Activated naive CD8-positive, alpha-beta T cell (primary cell): ENCODE measurements at regions not wholly inside any gene's neighbourhood (a gene's known extent, or its start where the extent isn't known, plus 50 kb on each side); places are given as distances from the start of the nearest gene placed in this dataset.

Experiments
- H3K27ac Mint-ChIP-seq: one replicate; pipeline ENCODE4 v1.8.0; 2021; ENCODE audit warnings: mixed read lengths
- H3K27me3 Mint-ChIP-seq: one replicate; pipeline ENCODE4 v1.8.0; 2021; ENCODE audit warnings: mixed read lengths
- H3K36me3 Mint-ChIP-seq: one replicate; pipeline ENCODE4 v1.8.0; 2021; ENCODE audit warnings: mixed read lengths
- H3K4me1 Mint-ChIP-seq: one replicate; pipeline ENCODE4 v1.8.0; 2021; ENCODE audit warnings: low read depth, mixed read lengths
- H3K4me3 Mint-ChIP-seq: one replicate; pipeline ENCODE4 v1.8.0; 2021; ENCODE audit warnings: mild to moderate bottlenecking, mixed read lengths
- H3K9me3 Mint-ChIP-seq: one replicate; pipeline ENCODE4 v1.8.0; 2021; ENCODE audit warnings: low read depth, mixed read lengths

GRCh38 chr12:90627180-90627896 lies 327.6 kb downstream of the CCER1 start:
- no peaks in the 10 kb centered on the region for H3K9me3 Mint-ChIP-seq
- no peak overlapping the region for H3K27ac Mint-ChIP-seq
- peaks cover 2% of the 10 kb centered on the region for H3K27me3 Mint-ChIP-seq
- H3K4me3 Mint-ChIP-seq, result no peak overlapping the region
- no peaks in the 10 kb centered on the region for H3K36me3 Mint-ChIP-seq
- no peaks in the 10 kb centered on the region for H3K4me1 Mint-ChIP-seq

GRCh38 chr12:90622431-90622830 lies 332.5 kb downstream of the CCER1 start:
- no peaks in the 10 kb centered on the region for H3K4me1 Mint-ChIP-seq
- H3K27me3 Mint-ChIP-seq, result peaks cover 2% of the 10 kb centered on the region
- no peak overlapping the region for H3K4me3 Mint-ChIP-seq
- H3K9me3 Mint-ChIP-seq, result no peaks in the 10 kb centered on the region
- no peaks in the 10 kb centered on the region for H3K36me3 Mint-ChIP-seq
- no peak overlapping the region for H3K27ac Mint-ChIP-seq

DNA sequence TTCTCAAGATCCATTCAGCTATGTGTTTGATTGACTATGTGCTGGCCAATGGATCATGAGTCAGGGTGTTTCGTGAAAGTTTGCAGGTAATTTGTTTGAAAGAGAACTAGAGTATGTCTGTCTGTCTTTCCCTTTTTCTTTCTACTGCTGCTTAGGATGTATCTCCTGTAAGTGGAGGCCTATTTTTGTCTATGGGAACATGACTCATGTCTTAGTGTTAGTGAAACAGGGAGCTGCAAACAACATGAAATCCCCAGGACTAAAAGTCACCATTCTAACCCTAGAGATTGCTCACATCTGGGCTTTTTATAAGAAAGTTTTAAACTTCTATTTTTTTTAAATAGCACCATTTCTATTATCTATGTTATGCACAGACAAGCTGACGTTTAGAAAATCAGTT lies 333.0 kb downstream of the CCER1 start:
- no peaks in the 10 kb centered on the region for H3K36me3 Mint-ChIP-seq
- H3K4me3 Mint-ChIP-seq, result no peak overlapping the region
- no peak overlapping the region for H3K27ac Mint-ChIP-seq
- H3K9me3 Mint-ChIP-seq, result no peaks in the 10 kb centered on the region
- no peaks in the 10 kb centered on the region for H3K4me1 Mint-ChIP-seq
- H3K27me3 Mint-ChIP-seq, result peaks cover 2% of the 10 kb centered on the region

- Mint-ChIP-seq H3K27me3 (peaks cover 2% of the 10 kb centered on the region), H3K9me3 (no peaks in the 10 kb centered on the region), H3K4me1 (no peaks in the 10 kb centered on the region), H3K4me3 (no peak overlapping the region), H3K27ac (no peak overlapping the region), H3K36me3 (no peaks in the 10 kb centered on the region)
These were observed 335.0 kb downstream of the CCER1 start for GRCh38 chr12:90619943-90620342.

DNA sequence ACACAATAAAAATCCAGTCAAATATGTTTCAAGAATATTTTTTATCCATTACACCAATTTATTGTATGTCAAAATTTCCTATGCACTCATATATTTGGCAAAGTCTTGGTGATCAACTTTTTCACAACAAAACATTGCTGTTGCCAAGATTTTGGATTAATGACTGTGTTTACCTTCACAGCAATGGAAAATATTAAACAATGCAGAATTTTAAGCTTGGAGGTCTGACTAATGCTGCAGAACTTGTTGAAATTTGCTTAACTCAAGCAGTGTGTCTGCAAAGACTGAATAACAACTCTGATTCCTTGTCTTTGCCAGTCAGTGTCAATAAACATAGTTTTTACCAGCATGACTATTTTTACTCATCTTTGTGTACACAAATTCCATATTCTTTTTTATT lies 336.4 kb downstream of the CCER1 start:
- H3K9me3 Mint-ChIP-seq, result no peaks in the 10 kb centered on the region
- H3K36me3 Mint-ChIP-seq, result no peaks in the 10 kb centered on the region
- no peak overlapping the region for H3K4me3 Mint-ChIP-seq
- H3K4me1 Mint-ChIP-seq, result no peaks in the 10 kb centered on the region
- no peak overlapping the region for H3K27ac Mint-ChIP-seq
- peaks cover 2% of the 10 kb centered on the region for H3K27me3 Mint-ChIP-seq

- Mint-ChIP-seq H3K9me3 (no peaks in the 10 kb centered on the region), H3K36me3 (no peaks in the 10 kb centered on the region), H3K27ac (no peak overlapping the region), H3K4me3 (no peak overlapping the region), H3K27me3 (no peaks in the 10 kb centered on the region), H3K4me1 (no peaks in the 10 kb centered on the region)
These were observed 343.1 kb downstream of the CCER1 start for GRCh38 chr12:90611891-90612290.

DNA sequence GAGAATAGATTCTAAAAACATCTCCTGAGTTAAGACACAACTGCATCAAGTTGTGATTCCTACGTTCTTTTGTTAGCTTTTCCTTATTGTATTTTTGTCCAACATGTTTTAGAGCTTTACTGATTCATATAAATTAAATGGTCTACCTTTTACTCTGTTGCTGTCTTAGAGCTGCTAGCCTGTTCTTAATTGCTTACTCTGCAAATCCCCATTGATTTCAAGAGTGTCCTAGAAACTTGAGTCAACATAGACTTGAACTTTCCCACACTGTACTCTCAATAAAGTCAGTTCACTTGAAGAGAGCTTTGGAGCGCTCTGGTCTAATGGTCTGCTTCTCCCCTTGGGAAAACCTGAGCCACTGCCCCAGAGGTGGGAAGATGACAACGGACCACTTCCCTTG lies 343.9 kb downstream of the CCER1 start:
- no peak overlapping the region for H3K4me3 Mint-ChIP-seq
- no peaks in the 10 kb centered on the region for H3K9me3 Mint-ChIP-seq

GRCh38 chr12:90593596-90594295 lies 361.2 kb downstream of the CCER1 start:
- Mint-ChIP-seq H3K4me1 (no peaks in the 10 kb centered on the region), H3K9me3 (no peaks in the 10 kb centered on the region), H3K27ac (no peak overlapping the region), H3K4me3 (no peak overlapping the region), H3K27me3 (no peaks in the 10 kb centered on the region), H3K36me3 (no peaks in the 10 kb centered on the region)

More for the DNA sequence above, 343.9 kb downstream of the CCER1 start:
- Mint-ChIP-seq H3K27ac (no peak overlapping the region), H3K27me3 (no peaks in the 10 kb centered on the region), H3K4me1 (no peaks in the 10 kb centered on the region), H3K36me3 (no peaks in the 10 kb centered on the region)

- H3K27ac Mint-ChIP-seq, result no peak overlapping the region
- peaks cover 6% of the 10 kb centered on the region for H3K9me3 Mint-ChIP-seq
- H3K4me1 Mint-ChIP-seq, result no peaks in the 10 kb centered on the region
- H3K36me3 Mint-ChIP-seq, result no peaks in the 10 kb centered on the region
- no peaks in the 10 kb centered on the region for H3K27me3 Mint-ChIP-seq
- H3K4me3 Mint-ChIP-seq, result no peak overlapping the region
These were observed 365.0 kb downstream of the CCER1 start for GRCh38 chr12:90589956-90590355.

- Mint-ChIP-seq H3K27ac (no peak overlapping the region), H3K27me3 (no peaks in the 10 kb centered on the region), H3K4me3 (no peak overlapping the region), H3K4me1 (no peaks in the 10 kb centered on the region), H3K9me3 (peaks cover 6% of the 10 kb centered on the region), H3K36me3 (no peaks in the 10 kb centered on the region)
These were observed 369.2 kb downstream of the CCER1 start for GRCh38 chr12:90585640-90586304.

- H3K27me3 Mint-ChIP-seq, result no peaks in the 10 kb centered on the region
- H3K4me1 Mint-ChIP-seq, result no peaks in the 10 kb centered on the region
- H3K4me3 Mint-ChIP-seq, result no peak overlapping the region
- H3K27ac Mint-ChIP-seq, result no peak overlapping the region
- no peaks in the 10 kb centered on the region for H3K36me3 Mint-ChIP-seq
- no peaks in the 10 kb centered on the region for H3K9me3 Mint-ChIP-seq
These were observed 378.3 kb downstream of the CCER1 start for GRCh38 chr12:90576707-90577106.

DNA sequence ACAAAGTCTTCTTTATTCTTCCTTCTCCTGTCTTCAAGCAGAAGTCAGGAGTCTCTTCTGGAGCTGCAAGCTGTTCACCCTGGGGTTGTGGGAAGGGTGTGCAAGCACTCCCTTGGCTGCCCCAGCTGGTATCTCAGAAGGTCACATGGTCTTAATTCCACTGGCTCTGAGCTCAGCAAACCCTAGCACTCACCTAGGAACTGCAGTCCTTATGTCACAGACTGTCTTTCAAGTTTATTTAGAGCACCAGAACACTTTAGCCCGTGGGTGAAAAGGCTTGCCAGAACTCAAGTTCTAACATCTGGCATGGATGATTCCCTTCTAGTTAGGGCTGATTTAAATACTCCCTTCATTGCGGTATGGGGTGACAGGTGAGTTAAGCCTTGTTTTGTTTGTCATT lies 379.0 kb downstream of the CCER1 start:
- H3K4me1 Mint-ChIP-seq, result no peaks in the 10 kb centered on the region
- H3K36me3 Mint-ChIP-seq, result no peaks in the 10 kb centered on the region
- no peak overlapping the region for H3K27ac Mint-ChIP-seq
- no peaks in the 10 kb centered on the region for H3K27me3 Mint-ChIP-seq
- no peaks in the 10 kb centered on the region for H3K9me3 Mint-ChIP-seq
- H3K4me3 Mint-ChIP-seq, result no peak overlapping the region

- no peaks in the 10 kb centered on the region for H3K9me3 Mint-ChIP-seq
- no peak overlapping the region for H3K27ac Mint-ChIP-seq
- no peak overlapping the region for H3K4me3 Mint-ChIP-seq
- no peaks in the 10 kb centered on the region for H3K36me3 Mint-ChIP-seq
- H3K27me3 Mint-ChIP-seq, result no peaks in the 10 kb centered on the region
- no peaks in the 10 kb centered on the region for H3K4me1 Mint-ChIP-seq
These were observed 380.3 kb downstream of the CCER1 start for GRCh38 chr12:90574676-90575075.

GRCh38 chr12:90572778-90573177 lies 382.2 kb downstream of the CCER1 start:
- no peak overlapping the region for H3K27ac Mint-ChIP-seq
- H3K27me3 Mint-ChIP-seq, result no peaks in the 10 kb centered on the region
- no peak overlapping the region for H3K4me3 Mint-ChIP-seq
- H3K36me3 Mint-ChIP-seq, result no peaks in the 10 kb centered on the region
- H3K9me3 Mint-ChIP-seq, result no peaks in the 10 kb centered on the region
- no peaks in the 10 kb centered on the region for H3K4me1 Mint-ChIP-seq

DNA sequence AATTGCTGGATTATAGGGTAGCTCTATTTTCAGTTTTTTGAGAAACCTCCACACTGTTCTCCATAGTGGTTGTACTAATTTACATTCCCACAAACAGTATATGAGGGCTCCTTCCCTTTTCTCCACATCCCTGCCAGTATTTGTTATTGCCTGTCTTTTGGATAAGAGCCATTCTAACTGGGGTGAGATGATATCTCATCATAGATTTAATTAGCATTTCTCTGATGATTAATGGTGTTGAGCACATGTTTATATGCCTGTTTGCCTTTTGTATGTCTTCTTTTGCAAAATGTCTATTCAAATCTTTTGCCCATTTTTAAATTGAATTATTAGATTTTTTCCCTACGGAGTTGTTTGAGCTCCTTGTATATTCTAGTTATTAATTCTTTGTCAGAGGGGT lies 385.3 kb downstream of the CCER1 start:
- H3K9me3 Mint-ChIP-seq, result peaks cover 10% of the 10 kb centered on the region
- H3K4me3 Mint-ChIP-seq, result no peak overlapping the region
- no peaks in the 10 kb centered on the region for H3K27me3 Mint-ChIP-seq
- no peaks in the 10 kb centered on the region for H3K36me3 Mint-ChIP-seq
- H3K4me1 Mint-ChIP-seq, result no peaks in the 10 kb centered on the region
- H3K27ac Mint-ChIP-seq, result no peak overlapping the region
